ENCODE measurements at regions not wholly inside any gene's neighbourhood (a gene's known extent, or its start where the extent isn't known, plus 50 kb on each side); places are given as distances from the start of the nearest gene placed in this dataset.

GRCh38 chr1:60903591-60903990 is 178.8 kb upstream of the NFIA start:
- no peak for TF ChIP-seq POLR2A (IDR thresholded peaks at IDR 0.05)
- no peak for TF ChIP-seq CTCF (IDR thresholded peaks at IDR 0.05)
